ENCODE measurements at regions not wholly inside any gene's neighbourhood (a gene's known extent, or its start where the extent isn't known, plus 50 kb on each side); places are given as distances from the start of the nearest gene placed in this dataset.

DNA sequence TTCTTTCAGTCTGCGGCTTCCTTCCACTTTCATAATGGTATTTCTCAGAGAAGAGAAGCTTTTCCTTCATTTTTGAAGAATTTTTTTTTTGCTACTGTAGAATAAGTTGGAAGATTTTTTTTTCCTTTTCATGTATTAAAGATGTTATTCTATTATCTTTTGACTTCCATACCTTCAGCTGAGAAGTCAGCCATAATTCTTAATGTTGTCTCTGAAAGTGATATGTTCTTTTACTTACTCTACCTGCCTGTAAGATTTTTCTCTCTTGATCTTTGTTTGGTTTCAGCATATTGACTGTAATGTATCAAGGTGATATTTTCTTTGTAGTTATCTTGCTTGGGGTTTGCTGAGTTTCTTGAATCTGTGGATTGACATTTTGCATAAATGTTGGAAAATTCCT is 143.5 kb upstream of the TOX3 start:
- 8% methylated on average over 1 of the region's 1 CpG for WGBS (ENCODE audit: insufficient coverage, low coverage, missing lambda C conversion rate)
- in situ Hi-C loops (cut with MboI) = no loop called here
- ChIA-PET POLR2A (no interaction called here), CTCF (ENCODE audit: low intra/inter-chr PET ratio) (no interaction called here)
- Histone ChIP-seq H3K9me1 (ENCODE audit: control insufficient read depth, insufficient read depth, low read length) (no peaks in the 10 kb centered on the region), H3K27ac (ENCODE audit: extremely low read depth, low read depth, low read length) (no peak overlapping the region), H3K4me2 (ENCODE audit: insufficient read depth, low read length) (no peak overlapping the region), H3K27me3 (ENCODE audit: control insufficient read depth in 2 of 2, insufficient read depth in 2 of 2, low read length in 2 of 2) (no peaks in the 10 kb centered on the region), H3K9me3 (replicated peaks; ENCODE audit: control insufficient read depth, insufficient read depth, low read depth, low read length) (no peaks in the 10 kb centered on the region), H3K79me2 (ENCODE audit: control insufficient read depth, insufficient read depth, low read length) (no peaks in the 10 kb centered on the region), H3K4me1 (replicated peaks in 1 of 2; ENCODE audit: control insufficient read depth in 2 of 2, insufficient read depth in 2 of 2, low read length in 2 of 2) (no peaks in the 10 kb centered on the region), H3K9ac (ENCODE audit: insufficient read depth in 1 of 2, low read depth in 2 of 2, low read length in 2 of 2) (no peak overlapping the region), H3K4me3 (no peak overlapping the region), H2AFZ (ENCODE audit: low read depth, low read length) (no peak overlapping the region), H3K36me3 (ENCODE audit: control insufficient read depth, insufficient read depth, low read length) (no peaks in the 10 kb centered on the region), H4K20me1 (replicated peaks; ENCODE audit: control insufficient read depth, insufficient read depth, low read length) (no peaks in the 10 kb centered on the region)
- intact Hi-C loops (cut with micrococcal nuclease) = no loop called here
- no peak for TF ChIP-seq ZNF589 (CRISPR knock-in tag; IDR thresholded peaks at IDR 0.05; ENCODE audit: low read depth)
- TF ChIP-seq, protein P1, sequence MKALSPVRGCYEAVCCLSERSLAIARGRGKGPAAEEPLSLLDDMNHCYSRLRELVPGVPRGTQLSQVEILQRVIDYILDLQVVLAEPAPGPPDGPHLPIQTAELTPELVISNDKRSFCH (CRISPR knock-in tag; IDR thresholded peaks at IDR 0.05) = no peak
- TF ChIP-seq, protein P1 (tag; IDR thresholded peaks at IDR 0.05) = no peak
- TF ChIP-seq, protein P2, sequence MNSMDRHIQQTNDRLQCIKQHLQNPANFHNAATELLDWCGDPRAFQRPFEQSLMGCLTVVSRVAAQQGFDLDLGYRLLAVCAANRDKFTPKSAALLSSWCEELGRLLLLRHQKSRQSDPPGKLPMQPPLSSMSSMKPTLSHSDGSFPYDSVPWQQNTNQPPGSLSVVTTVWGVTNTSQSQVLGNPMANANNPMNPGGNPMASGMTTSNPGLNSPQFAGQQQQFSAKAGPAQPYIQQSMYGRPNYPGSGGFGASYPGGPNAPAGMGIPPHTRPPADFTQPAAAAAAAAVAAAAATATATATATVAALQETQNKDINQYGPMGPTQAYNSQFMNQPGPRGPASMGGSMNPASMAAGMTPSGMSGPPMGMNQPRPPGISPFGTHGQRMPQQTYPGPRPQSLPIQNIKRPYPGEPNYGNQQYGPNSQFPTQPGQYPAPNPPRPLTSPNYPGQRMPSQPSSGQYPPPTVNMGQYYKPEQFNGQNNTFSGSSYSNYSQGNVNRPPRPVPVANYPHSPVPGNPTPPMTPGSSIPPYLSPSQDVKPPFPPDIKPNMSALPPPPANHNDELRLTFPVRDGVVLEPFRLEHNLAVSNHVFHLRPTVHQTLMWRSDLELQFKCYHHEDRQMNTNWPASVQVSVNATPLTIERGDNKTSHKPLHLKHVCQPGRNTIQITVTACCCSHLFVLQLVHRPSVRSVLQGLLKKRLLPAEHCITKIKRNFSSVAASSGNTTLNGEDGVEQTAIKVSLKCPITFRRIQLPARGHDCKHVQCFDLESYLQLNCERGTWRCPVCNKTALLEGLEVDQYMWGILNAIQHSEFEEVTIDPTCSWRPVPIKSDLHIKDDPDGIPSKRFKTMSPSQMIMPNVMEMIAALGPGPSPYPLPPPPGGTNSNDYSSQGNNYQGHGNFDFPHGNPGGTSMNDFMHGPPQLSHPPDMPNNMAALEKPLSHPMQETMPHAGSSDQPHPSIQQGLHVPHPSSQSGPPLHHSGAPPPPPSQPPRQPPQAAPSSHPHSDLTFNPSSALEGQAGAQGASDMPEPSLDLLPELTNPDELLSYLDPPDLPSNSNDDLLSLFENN (IDR thresholded peaks at IDR 0.05; ENCODE audit: low read depth in 2 of 2, low read length in 2 of 2) = no peak
- no peak for TF ChIP-seq TARDBP (IDR thresholded peaks at IDR 0.05)
- TF ChIP-seq NCOA1 (IDR thresholded peaks at IDR 0.05; ENCODE audit: low read depth) = no peak
- TF ChIP-seq, protein P3, sequence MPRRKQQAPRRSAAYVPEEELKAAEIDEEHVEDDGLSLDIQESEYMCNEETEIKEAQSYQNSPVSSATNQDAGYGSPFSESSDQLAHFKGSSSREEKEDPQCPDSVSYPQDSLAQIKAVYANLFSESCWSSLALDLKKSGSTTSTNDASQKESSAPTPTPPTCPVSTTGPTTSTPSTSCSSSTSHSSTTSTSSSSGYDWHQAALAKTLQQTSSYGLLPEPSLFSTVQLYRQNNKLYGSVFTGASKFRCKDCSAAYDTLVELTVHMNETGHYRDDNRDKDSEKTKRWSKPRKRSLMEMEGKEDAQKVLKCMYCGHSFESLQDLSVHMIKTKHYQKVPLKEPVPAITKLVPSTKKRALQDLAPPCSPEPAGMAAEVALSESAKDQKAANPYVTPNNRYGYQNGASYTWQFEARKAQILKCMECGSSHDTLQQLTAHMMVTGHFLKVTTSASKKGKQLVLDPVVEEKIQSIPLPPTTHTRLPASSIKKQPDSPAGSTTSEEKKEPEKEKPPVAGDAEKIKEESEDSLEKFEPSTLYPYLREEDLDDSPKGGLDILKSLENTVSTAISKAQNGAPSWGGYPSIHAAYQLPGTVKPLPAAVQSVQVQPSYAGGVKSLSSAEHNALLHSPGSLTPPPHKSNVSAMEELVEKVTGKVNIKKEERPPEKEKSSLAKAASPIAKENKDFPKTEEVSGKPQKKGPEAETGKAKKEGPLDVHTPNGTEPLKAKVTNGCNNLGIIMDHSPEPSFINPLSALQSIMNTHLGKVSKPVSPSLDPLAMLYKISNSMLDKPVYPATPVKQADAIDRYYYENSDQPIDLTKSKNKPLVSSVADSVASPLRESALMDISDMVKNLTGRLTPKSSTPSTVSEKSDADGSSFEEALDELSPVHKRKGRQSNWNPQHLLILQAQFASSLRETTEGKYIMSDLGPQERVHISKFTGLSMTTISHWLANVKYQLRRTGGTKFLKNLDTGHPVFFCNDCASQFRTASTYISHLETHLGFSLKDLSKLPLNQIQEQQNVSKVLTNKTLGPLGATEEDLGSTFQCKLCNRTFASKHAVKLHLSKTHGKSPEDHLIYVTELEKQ (CRISPR knock-in tag; IDR thresholded peaks at IDR 0.05) = no peak
- TF ChIP-seq BRD4 (IDR thresholded peaks at IDR 0.05) = no peak
- no peak for TF ChIP-seq MAFG (tag; conservative IDR thresholded peaks at IDR 0.05)
- TF ChIP-seq ZBTB7A (IDR thresholded peaks at IDR 0.05; ENCODE audit: borderline replicate concordance, control insufficient read depth, low read depth, low read length) = no peak
- no peak for TF ChIP-seq IRF2 (CRISPR knock-in tag; IDR thresholded peaks at IDR 0.05)
- TF ChIP-seq TEAD4 (IDR thresholded peaks at IDR 0.05; ENCODE audit: low read length) = no peak
- no peak for TF ChIP-seq TEAD4 (CRISPR knock-in tag; IDR thresholded peaks at IDR 0.05; ENCODE audit: borderline replicate concordance)
- DNase-seq (ENCODE audit: extremely low read depth in 1 of 4, low spot score in 3 of 4) (no peak), ATAC-seq (no peak), FAIRE-seq (no peak)
- no TSS peak for BruUV-seq (replicated peaks)
